OCI-LY3 (cell line): ENCODE measurements at regions not wholly inside any gene's neighbourhood (a gene's known extent, or its start where the extent isn't known, plus 50 kb on each side); places are given as distances from the start of the nearest gene placed in this dataset.

Experiments
- EZH2phosphoT487 ChIP-seq: fragments of 200-600 bp; shearing (Covaris generic); IDR thresholded peaks from 2 replicates; pipeline ENCODE4 v1.6.1; 2018; ENCODE audit warnings: antibody characterized with exemption, mixed run types, low read depth
- TF ChIP-seq, protein P1 (sequence below): fragments of 200-600, 300-600 bp; sonication (generic); IDR thresholded peaks from 2 replicates; pipeline ENCODE4 v1.5.1; 2014; ENCODE audit warnings: antibody characterized with exemption, low read length, low read depth

DNA sequence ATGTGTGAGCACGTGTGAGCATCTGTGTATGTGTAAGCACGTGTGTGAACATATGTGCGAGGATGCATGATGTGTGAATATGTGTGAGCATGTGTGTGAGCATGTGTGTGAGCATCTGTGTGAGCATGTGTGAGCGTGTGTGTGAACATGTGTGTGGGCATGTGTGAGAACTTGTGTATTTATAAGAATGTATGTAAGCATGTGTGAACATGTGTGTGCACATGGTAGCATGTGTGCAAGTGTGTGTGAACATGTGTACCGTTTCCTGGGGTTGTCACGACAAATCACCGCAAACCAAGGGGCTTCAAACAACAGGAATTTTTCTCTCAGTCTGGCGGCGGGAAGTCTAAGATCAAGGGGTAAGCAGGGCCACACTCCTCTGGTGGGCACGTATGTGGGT is 238.3 kb downstream of the CTTN start:
- TF ChIP-seq, protein P1, sequence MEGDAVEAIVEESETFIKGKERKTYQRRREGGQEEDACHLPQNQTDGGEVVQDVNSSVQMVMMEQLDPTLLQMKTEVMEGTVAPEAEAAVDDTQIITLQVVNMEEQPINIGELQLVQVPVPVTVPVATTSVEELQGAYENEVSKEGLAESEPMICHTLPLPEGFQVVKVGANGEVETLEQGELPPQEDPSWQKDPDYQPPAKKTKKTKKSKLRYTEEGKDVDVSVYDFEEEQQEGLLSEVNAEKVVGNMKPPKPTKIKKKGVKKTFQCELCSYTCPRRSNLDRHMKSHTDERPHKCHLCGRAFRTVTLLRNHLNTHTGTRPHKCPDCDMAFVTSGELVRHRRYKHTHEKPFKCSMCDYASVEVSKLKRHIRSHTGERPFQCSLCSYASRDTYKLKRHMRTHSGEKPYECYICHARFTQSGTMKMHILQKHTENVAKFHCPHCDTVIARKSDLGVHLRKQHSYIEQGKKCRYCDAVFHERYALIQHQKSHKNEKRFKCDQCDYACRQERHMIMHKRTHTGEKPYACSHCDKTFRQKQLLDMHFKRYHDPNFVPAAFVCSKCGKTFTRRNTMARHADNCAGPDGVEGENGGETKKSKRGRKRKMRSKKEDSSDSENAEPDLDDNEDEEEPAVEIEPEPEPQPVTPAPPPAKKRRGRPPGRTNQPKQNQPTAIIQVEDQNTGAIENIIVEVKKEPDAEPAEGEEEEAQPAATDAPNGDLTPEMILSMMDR: no peak
- no peak for TF ChIP-seq EZH2phosphoT487
